ENCODE measurements at regions not wholly inside any gene's neighbourhood (a gene's known extent, or its start where the extent isn't known, plus 50 kb on each side); places are given as distances from the start of the nearest gene placed in this dataset.

GRCh38 chr5:169442403-169442874 lies 141.1 kb upstream of the SPDL1 start:
- no peak for TF ChIP-seq CTCF (IDR thresholded peaks at IDR 0.05; ENCODE audit: insufficient read depth, low read depth, low read length, missing control alignments)
- H3K4me3 ChIP-seq (ENCODE audit: low read depth, low read length), result no peak overlapping the region
- DNase-seq (ENCODE audit: low read depth), result no peak

- no peak for DNase-seq (ENCODE audit: low read depth)
- no peak for TF ChIP-seq CTCF (IDR thresholded peaks at IDR 0.05; ENCODE audit: insufficient read depth, low read depth, low read length, missing control alignments)
- H3K4me3 ChIP-seq (ENCODE audit: low read depth, low read length), result no peak overlapping the region
Measured at GRCh38 chr5:169440107-169440705, 139.3 kb upstream of the SLIT3 start.

GRCh38 chr5:169439362-169439761 lies 138.4 kb upstream of the SLIT3 start:
- no peak for DNase-seq (ENCODE audit: low read depth)
- TF ChIP-seq CTCF (IDR thresholded peaks at IDR 0.05; ENCODE audit: insufficient read depth, low read depth, low read length, missing control alignments), result no peak
- no peak overlapping the region for H3K4me3 ChIP-seq (ENCODE audit: low read depth, low read length)

GRCh38 chr5:169435506-169436229 lies 134.7 kb upstream of the SLIT3 start:
- DNase-seq (ENCODE audit: low read depth), result no peak
- TF ChIP-seq CTCF (IDR thresholded peaks at IDR 0.05; ENCODE audit: insufficient read depth, low read depth, low read length, missing control alignments), result no peak
- no peak overlapping the region for H3K4me3 ChIP-seq (ENCODE audit: low read depth, low read length)

- no peak overlapping the region for H3K4me3 ChIP-seq (ENCODE audit: low read depth, low read length)
- no peak for TF ChIP-seq CTCF (IDR thresholded peaks at IDR 0.05; ENCODE audit: insufficient read depth, low read depth, low read length, missing control alignments)
- DNase-seq (ENCODE audit: low read depth), result no peak
Measured at GRCh38 chr5:169433221-169433651, 132.3 kb upstream of the SLIT3 start.

- DNase-seq (ENCODE audit: low read depth), result no peak
- TF ChIP-seq CTCF (IDR thresholded peaks at IDR 0.05; ENCODE audit: insufficient read depth, low read depth, low read length, missing control alignments), result no peak
- no peak overlapping the region for H3K4me3 ChIP-seq (ENCODE audit: low read depth, low read length)
Measured at GRCh38 chr5:169431386-169431785, 130.4 kb upstream of the SLIT3 start.

Data from GM12865 (cell line).